ENCODE measurements at regions not wholly inside any gene's neighbourhood (a gene's known extent, or its start where the extent isn't known, plus 50 kb on each side); places are given as distances from the start of the nearest gene placed in this dataset.
"Not testable (repeated sequence)": the region's sequence is repeated elsewhere in the genome, so short reads cannot be mapped to it uniquely, and the experiment has no call there.

DNA sequence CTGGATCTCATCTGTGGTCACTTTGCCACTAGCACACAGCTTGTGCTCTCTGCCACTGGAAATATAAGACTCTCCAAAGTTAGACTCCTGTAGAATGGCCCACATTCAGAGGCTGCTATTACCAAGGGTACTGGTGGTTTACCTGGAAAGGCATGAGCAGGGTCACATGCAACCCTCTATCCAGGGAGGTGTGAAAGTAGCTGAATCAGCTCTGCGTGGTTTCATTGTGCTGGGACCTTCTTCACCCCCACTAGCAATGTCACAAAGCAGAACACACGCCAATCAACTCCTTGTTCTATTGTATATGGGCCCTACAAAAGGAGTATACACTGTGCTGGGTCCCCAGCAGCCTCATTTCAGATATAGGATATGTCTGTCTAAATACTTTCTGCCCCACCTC is 353.6 kb upstream of the AUTS2 start:
- DNase-seq, result no peak

DNA sequence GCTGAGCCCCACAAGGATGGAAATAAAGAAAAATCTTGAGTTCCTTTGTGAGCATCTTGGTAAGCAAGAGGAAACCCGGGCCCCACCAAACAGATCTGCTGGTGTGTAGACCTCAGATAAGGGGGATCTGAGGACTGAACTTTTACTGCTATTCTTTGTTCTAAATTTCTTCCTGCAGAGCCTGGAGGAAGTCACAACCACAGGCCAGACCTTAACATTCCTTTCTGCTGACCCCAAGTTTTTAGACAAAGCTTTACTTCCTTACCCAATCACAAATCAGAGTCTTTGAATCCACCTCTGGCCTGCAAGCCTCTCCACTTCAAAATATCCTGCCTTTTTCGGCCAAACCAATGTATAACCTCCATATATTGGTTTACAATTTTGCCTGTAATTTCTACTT is 352.6 kb upstream of the AUTS2 start:
- no peak for DNase-seq

DNA sequence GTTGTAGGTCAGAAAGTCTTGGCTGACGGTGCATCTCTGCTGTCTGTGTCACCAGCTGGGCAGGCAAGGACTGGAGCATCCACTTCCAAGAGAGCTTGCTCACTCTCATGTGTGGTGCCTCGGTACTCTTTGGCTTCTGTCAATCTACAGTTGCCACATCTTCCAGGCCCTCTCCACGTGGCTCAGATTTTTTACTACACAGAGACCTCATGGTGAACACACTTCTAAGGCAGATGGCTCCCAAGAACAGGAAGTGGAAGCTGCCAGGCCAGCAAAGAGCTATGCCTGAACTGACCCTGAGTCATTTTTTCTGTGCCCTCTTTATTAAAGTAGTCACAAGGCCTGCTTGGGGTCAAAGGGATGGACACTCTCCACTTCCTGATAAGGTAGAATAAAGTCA is 351.5 kb upstream of the AUTS2 start:
- no peak for DNase-seq

DNA sequence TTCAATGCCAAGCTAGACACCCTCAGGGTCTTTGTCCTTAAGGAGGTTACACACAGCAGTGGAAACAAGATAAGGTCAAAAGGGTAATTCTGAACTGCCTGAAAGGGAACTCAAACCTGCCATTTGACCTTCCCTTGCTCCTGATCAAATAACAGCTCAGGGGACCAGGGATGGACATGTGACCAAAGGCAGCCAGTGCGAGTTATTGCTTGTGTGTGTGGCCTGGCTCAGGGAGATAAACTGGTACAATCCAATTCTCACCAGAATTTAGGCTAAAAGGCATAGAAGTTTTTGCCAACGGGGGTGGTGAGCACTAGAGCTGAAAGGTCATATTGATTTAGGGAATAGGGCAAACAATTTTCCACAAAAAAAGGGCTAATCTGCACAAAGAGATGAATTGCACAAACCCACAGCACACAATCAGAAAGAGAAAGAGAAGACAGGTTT is 349.9 kb upstream of the AUTS2 start:
- not testable (repeated sequence) for DNase-seq

DNA sequence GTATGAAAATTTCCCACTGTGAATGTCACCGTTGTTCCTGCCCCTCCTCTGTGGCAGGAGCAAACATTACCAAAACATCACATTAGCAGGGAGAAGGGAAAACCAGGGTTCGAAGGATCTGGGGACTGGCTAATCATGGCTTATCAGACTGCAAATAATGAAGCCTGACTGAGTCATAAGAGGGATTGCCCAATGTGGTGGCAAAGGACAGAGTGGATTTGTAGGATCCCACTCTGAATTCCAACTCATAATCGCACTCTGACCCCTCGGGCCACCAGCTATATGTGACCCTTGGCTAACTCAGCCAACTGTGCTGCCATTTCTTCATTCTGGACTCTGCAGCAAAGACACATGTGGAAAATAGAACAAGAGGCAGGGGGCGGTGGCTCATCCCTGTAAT is 347.3 kb upstream of the AUTS2 start:
- DNase-seq, result no peak

DNA sequence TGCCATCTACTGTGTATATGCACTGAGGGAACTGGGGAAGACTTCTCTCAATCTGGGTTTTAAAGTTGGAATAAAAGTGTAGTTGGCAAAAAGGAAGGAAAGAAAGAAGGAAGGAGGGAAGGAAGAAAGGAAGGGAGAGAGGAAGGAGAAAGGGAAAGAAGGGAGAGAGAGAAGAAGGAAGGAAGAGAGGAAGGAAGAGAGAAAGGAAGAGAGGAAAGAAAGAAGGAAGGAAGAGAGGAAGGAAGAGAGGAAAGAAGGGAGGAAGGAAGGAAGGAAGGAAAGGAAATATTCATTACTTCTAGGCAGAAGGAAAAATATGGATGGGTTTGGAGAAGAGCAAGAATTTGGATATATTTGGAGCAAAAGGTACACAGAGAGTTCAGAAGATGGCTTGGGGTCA is 343.6 kb upstream of the AUTS2 start:
- DNase-seq, result no peak

DNA sequence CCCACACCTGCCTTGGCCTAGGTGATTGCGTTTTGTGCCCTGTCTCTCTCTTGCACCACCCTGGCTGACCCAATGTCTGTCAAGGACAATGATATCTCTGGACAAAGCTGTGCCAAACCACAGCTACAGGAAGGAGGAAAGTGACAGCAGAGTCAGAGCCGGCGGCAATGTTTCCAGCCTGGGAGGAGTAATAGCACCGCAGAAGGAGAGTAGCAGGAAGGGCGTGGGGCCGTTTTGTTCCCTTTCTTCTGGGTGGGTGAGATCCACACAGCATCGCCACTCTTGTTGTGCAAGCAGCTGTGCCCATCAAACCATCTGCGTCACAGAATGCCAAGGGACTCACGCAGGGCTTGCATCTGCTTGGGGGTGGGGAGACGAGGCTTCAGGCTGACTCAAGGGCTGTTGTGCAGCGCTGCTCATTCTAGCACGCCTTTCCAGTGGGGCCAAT is 341.6 kb upstream of the AUTS2 start:
- no peak for DNase-seq

DNA sequence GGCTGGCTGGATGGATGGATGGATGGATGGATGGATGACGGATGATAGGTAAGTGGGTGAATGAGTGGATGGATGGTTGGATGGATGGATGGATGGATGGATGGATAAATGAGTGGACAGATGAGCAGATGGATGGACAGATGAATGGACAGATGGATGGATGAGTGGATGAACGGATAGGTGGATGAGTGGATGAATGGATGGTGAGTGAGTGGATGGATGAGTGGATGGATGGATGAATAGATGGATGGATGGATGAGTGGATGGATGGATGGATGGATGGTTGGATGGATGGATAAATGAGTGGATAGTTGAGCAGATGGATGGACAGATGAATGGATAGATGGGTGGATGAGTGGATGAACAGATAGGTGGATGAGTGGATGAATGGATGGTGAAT is 340.7 kb upstream of the AUTS2 start:
- no peak for DNase-seq

DNA sequence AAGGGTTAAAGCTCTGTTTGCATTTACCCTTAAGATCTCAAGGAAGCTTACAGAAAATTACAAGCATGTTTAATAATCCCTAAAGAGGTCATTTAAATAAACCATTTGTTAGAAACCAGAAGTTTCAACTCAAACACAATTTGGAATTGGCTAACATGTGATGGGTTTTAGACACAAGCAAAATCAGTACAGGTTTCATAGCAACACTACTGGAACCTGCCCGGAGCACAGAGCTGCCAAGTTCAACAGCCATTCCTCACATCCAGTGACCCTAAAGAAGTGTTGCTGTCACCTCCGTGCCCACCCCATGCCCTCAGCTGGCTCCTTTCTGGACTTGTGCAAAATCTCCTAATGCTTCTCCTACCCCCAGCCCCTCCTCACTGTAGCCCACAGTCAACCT is 338.8 kb upstream of the AUTS2 start:
- no peak for DNase-seq

DNA sequence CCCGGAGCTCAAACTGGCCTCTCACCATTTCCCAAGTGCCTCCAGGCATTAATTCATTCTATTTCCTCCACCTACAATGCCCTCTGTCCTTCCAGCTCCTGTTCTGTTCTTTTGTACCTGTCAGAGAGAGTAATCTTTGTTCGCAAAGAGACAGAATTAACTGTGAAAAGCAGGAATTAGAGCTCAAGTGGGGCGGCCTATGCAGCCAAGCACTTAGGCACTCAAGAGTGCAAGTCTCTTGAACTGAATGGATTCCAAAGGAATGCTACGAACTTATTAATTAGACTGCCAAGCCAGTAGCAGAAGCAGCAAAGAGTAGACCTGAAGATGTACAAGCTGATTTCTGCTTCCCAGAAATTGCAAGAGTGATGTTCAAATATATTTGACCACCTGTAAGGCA is 338.3 kb upstream of the AUTS2 start:
- no peak for DNase-seq

DNA sequence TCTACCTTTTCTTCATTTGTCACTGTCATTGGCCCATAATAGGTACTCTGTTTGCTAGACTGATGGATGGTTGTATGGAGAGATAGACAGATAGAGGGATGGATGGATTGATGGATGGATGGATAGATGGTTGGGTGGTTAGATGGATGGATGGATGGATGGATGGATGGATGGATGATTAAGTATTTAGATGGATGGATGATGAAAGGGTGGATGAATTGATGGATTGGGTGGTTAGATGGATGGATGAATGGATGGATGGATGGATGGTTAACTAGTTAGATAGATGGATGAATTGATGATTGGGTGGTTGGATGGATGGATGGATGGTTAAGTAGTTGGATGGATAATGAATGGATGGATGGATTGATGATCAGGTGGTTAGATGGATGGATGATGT is 334.7 kb upstream of the AUTS2 start:
- no peak for DNase-seq

DNA sequence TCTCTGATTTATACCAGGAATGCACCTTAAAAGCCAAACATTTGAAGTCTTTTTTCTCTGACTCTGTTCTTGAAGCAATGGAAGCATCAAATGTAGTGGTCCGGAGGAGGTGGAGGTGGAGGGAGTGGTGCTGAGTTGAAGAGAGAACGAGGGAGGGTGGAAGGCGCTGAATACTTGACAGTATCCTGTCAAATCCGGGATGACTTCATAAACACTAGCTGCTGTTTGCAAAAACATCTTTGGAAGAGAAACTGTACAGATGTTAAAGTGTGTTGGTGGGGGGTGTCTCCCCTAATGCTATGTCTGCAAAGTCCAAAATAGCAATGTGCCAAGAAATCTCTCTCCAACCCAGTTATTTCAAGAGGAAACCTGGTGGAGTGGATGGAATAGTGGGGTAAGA is 328.5 kb upstream of the AUTS2 start:
- no peak for DNase-seq

DNA sequence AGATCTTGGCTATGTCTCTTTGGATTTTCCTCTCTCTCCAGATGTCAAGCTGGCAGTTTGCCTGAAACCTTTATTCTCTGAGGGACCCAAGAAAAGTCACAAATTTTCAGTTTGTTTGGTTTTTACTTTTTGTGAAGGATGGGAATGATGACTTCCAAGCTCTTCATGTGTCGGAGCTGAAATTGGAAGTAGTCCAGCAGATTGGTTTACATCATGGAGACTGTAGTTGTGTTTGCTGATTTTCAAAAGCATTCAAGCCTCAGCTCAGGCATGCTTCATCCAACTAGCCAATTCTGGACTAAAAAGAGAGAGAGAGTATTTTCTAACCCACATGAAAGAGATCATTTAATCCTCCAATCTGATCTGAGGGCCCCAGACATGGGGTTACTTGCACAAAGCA is 326.2 kb upstream of the AUTS2 start:
- DNase-seq, result no peak

DNA sequence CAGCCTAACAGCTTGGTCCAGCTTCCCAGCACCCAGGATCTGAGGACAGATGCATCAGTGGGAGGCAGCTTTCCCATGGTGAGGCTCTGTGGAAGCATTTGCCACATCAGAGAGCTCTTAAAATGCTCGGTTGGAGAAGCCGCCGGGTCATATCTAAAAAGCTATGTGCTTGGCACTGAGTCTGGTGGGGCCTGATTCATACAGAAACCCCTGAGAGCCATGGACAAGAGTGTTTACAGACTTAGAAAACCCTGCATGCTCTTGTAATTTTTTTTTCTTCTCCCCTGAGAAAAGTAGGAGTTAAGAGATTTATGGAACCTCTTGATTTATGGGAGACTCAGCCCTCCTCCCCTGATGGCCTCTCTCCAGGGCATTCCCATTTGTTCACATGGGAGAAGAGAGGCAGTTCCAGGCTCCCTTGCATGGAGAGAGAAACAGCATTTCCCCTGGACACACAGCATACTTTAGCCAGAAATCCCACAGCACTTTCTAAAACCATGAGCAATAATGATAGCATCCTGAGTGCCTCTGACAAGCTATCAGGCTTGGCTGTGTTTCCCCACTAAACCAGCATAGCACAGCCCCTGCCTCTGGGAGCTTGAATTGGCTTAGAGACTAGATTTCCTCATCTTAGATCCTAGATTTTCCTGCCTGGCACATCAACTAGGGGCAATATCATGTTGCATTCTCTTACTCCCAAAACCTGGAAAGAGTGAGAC is 322.1 kb upstream of the AUTS2 start:
- no peak for DNase-seq

DNA sequence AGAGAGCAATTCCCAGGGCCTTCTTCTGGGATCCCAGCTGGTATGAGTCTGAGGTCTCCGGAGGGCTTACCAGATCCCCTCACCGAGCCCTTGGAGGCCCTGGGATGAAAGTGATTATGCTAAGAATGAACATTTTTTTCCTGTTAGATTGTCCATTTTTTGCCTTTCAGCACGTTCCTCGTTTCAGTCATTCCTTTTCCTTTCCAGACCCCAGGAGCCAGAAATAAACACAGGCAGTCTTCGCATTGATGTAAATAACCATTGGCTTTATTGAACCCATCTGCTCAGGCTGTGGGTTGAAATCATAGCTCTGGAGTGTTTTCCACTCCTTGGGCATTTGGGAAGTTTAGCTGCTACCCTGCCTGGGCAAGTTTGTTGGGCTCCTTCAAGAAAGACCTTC is 320.9 kb upstream of the AUTS2 start:
- no peak for DNase-seq

DNA sequence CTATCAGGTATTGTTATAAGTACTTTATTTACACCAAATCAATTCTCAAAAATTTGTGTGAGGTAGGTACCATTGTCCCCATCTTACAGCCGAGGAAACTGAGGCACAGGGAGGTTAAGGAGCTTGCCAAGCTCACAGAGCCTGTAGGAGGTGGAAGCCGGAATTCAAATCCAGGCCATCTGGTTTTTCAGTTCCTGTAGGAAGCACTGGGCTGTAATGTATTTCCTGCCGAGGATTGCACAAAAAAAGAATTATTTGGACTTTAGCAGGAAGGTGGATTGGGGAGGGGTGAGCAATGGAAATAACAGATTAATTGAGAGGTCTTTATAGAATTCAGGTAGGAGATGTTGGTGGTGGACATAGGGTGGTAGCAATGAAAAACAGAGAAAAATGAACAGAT is 315.3 kb upstream of the AUTS2 start:
- no peak for DNase-seq

DNA sequence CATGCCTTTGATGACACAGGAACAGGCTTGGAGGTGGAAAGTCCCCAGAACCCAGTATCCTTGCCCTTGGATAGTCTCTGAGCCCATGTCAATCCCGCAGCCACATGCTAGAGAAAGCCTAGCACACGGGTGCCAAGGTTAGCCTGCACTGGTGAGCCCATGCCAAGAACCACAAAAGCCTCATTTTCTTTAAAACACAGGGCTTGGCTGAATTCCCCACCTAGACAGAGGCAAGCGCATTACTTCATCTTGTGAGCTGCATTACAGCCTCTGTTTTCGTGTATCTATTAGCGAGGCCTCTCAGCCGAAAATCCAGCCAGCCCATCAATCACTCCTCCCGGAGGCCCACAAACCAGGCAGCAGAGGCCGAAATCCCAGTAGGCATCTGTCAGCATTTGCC is 314.9 kb upstream of the AUTS2 start:
- no peak for DNase-seq

DNA sequence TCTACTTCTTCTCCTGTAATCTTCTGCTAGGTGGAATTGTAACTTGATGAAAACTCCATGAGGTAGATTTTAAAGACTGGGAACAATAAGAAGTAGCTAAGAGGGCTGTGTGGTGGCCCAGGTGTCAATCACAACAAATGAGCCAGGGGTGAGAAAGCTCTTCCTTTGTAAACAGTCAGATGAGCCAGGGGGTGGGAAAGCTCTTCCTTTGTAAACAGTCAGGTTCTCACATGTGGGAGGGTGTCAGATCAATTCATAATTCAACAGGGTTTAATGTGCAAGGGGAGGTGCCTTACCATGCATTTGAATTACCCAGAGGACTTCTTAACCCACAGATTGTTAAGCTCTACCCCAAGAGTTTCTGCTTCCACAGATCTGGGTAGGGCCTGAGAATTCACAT is 312.4 kb upstream of the AUTS2 start:
- no peak for DNase-seq

DNA sequence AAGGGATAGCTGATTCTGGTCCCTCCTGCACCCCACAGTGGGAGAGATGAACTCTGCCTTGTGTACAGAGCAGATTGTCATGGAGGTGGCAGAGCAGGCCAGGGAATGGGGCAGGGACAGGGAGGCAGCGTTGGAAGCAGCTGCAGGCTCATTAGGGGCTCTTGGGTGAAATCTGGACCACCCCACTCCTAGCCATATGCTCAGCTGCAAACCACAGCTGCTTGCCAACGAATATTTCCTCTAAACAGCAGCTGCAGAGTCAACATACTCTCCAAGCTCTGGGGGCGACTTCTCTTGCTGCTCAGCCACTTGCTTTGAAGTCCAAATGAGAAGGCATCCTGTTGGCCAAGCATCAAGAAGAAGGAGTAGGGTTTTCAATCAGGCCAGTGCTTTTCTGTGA is 302.3 kb upstream of the AUTS2 start:
- DNase-seq, result no peak

DNA sequence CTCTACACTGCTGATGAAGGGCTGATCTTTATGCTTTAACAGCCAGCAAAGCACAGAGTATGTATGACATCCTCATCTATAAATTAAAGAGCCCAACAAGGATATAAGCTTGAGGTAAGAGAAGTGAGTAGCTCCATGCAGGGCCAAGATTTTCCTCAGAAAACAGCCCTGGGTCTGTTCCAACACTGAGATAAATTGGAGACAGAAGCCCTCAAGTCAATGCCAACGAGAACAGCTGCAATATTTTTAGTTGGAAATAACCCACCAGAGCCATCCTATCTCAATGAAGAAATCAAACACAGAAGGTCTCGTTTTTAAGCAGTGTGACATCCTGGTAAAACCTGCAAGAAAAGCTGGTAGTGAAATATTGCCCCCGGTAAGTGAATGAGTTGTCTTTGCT is 297.0 kb upstream of the AUTS2 start:
- DNase-seq, result no peak

DNA sequence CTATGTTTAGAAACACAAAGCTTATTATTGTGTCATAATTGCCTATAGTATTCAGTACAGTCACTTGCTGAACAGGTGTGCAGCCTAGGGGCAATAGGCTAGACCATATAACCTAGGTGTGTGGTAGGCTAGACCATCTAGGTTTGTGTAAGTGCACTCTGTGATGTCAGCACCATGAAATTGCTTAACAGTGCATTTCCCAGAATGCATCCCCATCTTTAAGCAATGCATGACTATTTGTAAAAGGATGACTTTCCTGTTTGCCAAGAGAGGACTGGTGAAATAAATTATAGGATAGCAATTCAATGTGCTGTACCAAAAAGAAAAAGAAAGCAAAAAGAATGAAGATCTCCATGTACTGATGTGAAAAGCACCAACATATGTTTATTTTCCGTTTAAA is 288.7 kb upstream of the AUTS2 start:
- peak in 1 of 2 experiments; percentile 4 for DNase-seq

DNA sequence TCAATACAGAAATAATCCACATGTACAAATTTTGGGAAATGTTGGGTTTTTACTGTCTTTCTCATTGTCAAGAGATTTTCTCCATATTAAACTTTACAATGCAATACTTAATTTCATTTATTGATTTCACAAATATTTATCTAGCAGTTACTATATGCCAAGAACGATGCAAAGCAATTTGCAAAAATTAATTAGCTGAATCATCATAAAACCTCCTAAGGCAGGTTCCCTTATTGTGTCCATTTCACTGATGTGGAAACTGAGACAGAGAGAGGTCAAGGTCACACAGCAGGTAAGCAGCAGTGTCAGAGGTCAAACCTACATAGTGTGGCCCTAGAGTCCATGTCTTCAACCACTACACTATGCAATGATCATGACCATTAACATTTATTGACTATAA is 286.8 kb upstream of the AUTS2 start:
- no peak for DNase-seq

DNA sequence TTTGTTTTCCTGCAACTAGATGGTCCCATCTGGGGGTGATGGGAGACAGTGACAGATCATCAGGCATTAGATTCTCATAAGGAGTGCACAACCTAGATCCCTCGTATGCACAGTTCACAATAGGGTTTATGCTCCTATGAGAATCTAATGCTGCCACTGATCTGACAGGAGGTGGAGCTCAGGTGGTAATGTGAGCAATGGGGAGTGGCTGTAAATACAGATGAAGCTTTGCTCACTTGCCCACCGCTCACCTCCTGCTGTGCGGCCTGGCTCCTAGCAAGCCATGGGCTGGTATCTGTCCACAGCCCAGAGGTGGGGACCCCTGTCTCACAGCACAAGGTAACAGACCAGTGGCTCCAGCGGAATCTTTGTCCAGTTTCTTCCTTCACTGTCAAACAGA is 284.4 kb upstream of the AUTS2 start:
- not testable (repeated sequence) for DNase-seq

DNA sequence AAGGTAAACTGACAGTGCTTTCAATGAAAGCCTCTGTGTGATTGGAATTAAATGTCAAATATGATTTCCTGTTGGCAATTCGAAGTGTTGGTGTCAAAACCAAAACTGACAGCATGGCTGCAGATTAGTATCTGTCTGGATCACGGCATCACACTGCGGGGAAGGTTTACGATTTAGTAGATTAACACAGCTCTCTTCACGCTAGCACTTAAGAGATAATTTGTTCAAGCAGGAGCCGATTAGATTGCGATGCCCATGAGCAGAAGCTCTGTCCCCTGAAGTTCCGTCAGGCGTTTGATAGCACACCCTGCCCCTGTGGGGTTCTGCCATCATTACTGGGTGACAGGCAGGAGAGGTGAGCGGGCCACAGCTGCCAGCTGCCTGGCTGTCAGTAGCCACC is 279.5 kb upstream of the AUTS2 start:
- DNase-seq, result no peak

DNA sequence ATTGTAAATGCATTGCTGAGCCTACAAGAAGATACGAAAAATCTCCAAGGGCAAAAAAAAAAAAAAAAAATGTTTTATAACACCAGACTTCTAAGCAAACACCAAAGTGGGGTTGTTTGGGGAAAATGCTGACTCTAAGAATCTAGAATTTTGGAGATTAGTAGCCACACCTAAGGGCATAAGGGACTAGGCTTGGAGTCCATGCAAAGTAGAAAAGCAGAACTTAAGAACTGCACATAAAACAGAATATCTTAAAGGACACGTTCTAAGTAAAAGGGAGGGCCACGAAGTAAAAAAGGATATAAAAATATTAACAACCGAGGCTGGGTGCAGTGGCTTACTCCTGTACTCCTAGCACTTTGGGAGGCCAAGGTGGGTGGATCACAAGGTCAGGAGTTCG is 269.8 kb upstream of the AUTS2 start:
- DNase-seq, result no peak

DNA sequence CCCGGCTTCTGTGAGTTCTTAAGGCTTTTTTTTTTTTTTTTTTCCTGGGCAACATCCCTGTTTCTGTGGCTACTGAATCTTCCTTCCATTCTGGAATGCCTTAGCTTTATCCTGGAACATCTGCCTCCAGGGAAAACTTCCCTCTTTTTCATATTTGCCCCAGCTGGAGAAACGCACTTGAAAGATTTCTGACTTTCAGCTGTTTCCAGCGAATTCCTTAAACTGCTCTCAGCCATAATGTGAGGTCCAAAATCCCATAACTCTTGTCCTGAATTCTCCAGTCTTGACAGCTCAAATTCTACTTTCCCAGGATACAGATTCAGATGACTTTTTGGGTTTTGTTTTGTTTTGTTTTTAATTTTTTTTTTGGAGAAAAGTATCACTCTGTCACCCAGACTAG is 263.6 kb upstream of the AUTS2 start:
- no peak for DNase-seq
